GM23248 (cell line): ENCODE measurements at regions not wholly inside any gene's neighbourhood (a gene's known extent, or its start where the extent isn't known, plus 50 kb on each side); places are given as distances from the start of the nearest gene placed in this dataset.

ENCODE experiments used
- DNase-seq: peaks from one replicate; pipeline ENCODE4 v3.0.0-alpha.2; 2015
- H2AFZ ChIP-seq: fragments of 200-600 bp; sonication (generic); 2 replicates; pipeline ENCODE4 v1.6.1; 2016; ENCODE audit warnings: antibody characterized with exemption
- H3F3A ChIP-seq: fragments of 200-600 bp; sonication (generic); 2 replicates; pipeline ENCODE4 v1.6.1; 2016; ENCODE audit warnings: mild to moderate bottlenecking, antibody characterized with exemption, mixed run types; ENCODE audit not compliant: insufficient read depth
- H3K27ac ChIP-seq: fragments of 200-600 bp; sonication (generic); 2 replicates; pipeline ENCODE4 v1.5.1; 2016; ENCODE audit warnings: mild to moderate bottlenecking
- H3K27me3 ChIP-seq: fragments of 200-600 bp; sonication (generic); replicated peaks from 2 replicates; pipeline ENCODE4 v1.6.1; 2016; ENCODE audit warnings: mild to moderate bottlenecking; ENCODE audit not compliant: insufficient read depth
- H3K36me3 ChIP-seq: fragments of 200-600 bp; sonication (generic); 2 replicates; pipeline ENCODE4 v1.6.1; 2016; ENCODE audit warnings: low read depth, mild to moderate bottlenecking
- H3K4me1 ChIP-seq: fragments of 200-600 bp; sonication (generic); 2 replicates; pipeline ENCODE4 v1.6.1; 2016; ENCODE audit warnings: mild to moderate bottlenecking; ENCODE audit not compliant: insufficient read depth
- H3K4me2 ChIP-seq: fragments of 200-600 bp; sonication (generic); one replicate; pipeline ENCODE4 v1.6.1; 2016; ENCODE audit warnings: mild to moderate bottlenecking; ENCODE audit not compliant: unreplicated experiment
- H3K4me3 ChIP-seq: fragments of 200-600 bp; sonication (generic); 2 replicates; pipeline ENCODE4 v1.5.1; 2016; ENCODE audit warnings: mild to moderate bottlenecking
- H3K79me2 ChIP-seq: fragments of 200-600 bp; sonication (generic); 2 replicates; pipeline ENCODE4 v1.6.1; 2016; ENCODE audit warnings: mild to moderate bottlenecking; ENCODE audit not compliant: insufficient read depth
- H3K9ac ChIP-seq: fragments of 200-600 bp; sonication (generic); 2 replicates; pipeline ENCODE4 v1.6.1; 2016; ENCODE audit warnings: mild to moderate bottlenecking
- H3K9me2 ChIP-seq: fragments of 200-600 bp; sonication (generic); 2 replicates; pipeline ENCODE4 v1.6.1; 2016; ENCODE audit warnings: mixed run types, mild to moderate bottlenecking, moderate library complexity; ENCODE audit not compliant: insufficient read depth
- H3K9me3 ChIP-seq: fragments of 200-600 bp; sonication (generic); one replicate; pipeline ENCODE4 v1.6.1; 2017; ENCODE audit warnings: low read depth
- H4K20me1 ChIP-seq: fragments of 200-600 bp; sonication (generic); 2 replicates; pipeline ENCODE4 v1.6.0; 2016; ENCODE audit not compliant: insufficient read depth
- EZH2 ChIP-seq: fragments of 200-600 bp; sonication (generic); IDR thresholded peaks from 2 replicates; pipeline ENCODE4 v1.6.1; 2018; ENCODE audit warnings: antibody characterized with exemption, mild to moderate bottlenecking; ENCODE audit not compliant: insufficient read depth, poor library complexity, severe bottlenecking
- EZH2phosphoT487 ChIP-seq: fragments of 200-600 bp; sonication (generic); IDR thresholded peaks from 2 replicates; pipeline ENCODE4 v1.6.1; 2018; ENCODE audit warnings: antibody characterized with exemption, moderate library complexity, mild to moderate bottlenecking, low read depth; ENCODE audit not compliant: insufficient read depth
- WGBS, 2 experiments: methylation state at CpG; one replicate each; pipeline ENCODE4 v1.1.6; 2015 to 2017; ENCODE audit warnings: low lambda C conversion rate in 2 of 2, low coverage in 1 of 2; ENCODE audit errors: missing lambda C conversion rate in 2 of 2; 5-methylcytosine and 5-hydroxymethylcytosine counted together
- in situ Hi-C: fragments of 300-500 bp; cut with MboI; formaldehyde crosslinking; loops from 2 replicates; pipeline ENCODE4 v1.15.0; 2020

GRCh38 chr20:24303393-24304170 lies 165.8 kb upstream of the SYNDIG1 start:
- Histone ChIP-seq H3K9me3 (no peaks in the 10 kb centered on the region), H3K27ac (no peak overlapping the region), H3K79me2 (no peaks in the 10 kb centered on the region), H3F3A (no peaks in the 10 kb centered on the region), H4K20me1 (no peaks in the 10 kb centered on the region), H3K4me1 (no peaks in the 10 kb centered on the region), H3K9ac (no peak overlapping the region), H3K27me3 (peaks cover 3% of the 10 kb centered on the region), H3K4me2 (no peak overlapping the region), H3K9me2 (no peaks in the 10 kb centered on the region), H2AFZ (no peak overlapping the region), H3K4me3 (no peak overlapping the region), H3K36me3 (no peaks in the 10 kb centered on the region)
- in situ Hi-C loops = loop anchor here (10.0 kb wide), 1 partner anchor 471 kb away; no protein-coding TSS in a partner anchor
- TF ChIP-seq EZH2phosphoT487 = no peak
- no peak for TF ChIP-seq EZH2
- WGBS, 2 experiments = 50 to 54% methylated on average over 14 of the region's 14 CpGs
- DNase-seq = peak; percentile 29

GRCh38 chr20:24297993-24298392 lies 171.4 kb upstream of the SYNDIG1 start:
- Histone ChIP-seq H3K36me3 (no peaks in the 10 kb centered on the region), H3K27me3 (no peaks in the 10 kb centered on the region; the same call in 1 of the 2 replicates), H3K9ac (no peak overlapping the region), H3K4me3 (no peak overlapping the region), H4K20me1 (no peaks in the 10 kb centered on the region), H3K9me3 (no peaks in the 10 kb centered on the region), H3K4me1 (no peaks in the 10 kb centered on the region), H3F3A (no peaks in the 10 kb centered on the region), H3K4me2 (no peak overlapping the region), H3K27ac (no peak overlapping the region), H3K79me2 (no peaks in the 10 kb centered on the region), H3K9me2 (no peaks in the 10 kb centered on the region), H2AFZ (no peak overlapping the region)
- 46 to 65% methylated on average over 3 of the region's 3 CpGs for WGBS, 2 experiments
- no peak for DNase-seq
- in situ Hi-C loops = no loop called here
- TF ChIP-seq EZH2 (no peak), EZH2phosphoT487 (no peak)

- Histone ChIP-seq H4K20me1 (no peaks in the 10 kb centered on the region), H3K36me3 (no peaks in the 10 kb centered on the region), H3K9me2 (no peaks in the 10 kb centered on the region), H3K9ac (no peak overlapping the region), H2AFZ (no peak overlapping the region), H3K27me3 (no peaks in the 10 kb centered on the region; the same call in 1 of the 2 replicates), H3K79me2 (no peaks in the 10 kb centered on the region), H3K4me1 (no peaks in the 10 kb centered on the region), H3K4me2 (no peak overlapping the region), H3K27ac (no peak overlapping the region), H3F3A (no peaks in the 10 kb centered on the region), H3K9me3 (no peaks in the 10 kb centered on the region), H3K4me3 (no peak overlapping the region)
- 13 to 18% methylated on average over 6 of the region's 6 CpGs for WGBS, 2 experiments
- in situ Hi-C loops = no loop called here
- TF ChIP-seq EZH2 (no peak), EZH2phosphoT487 (no peak)
- DNase-seq = no peak
Measured at GRCh38 chr20:24296477-24297261, 172.8 kb upstream of the SYNDIG1 start.

GRCh38 chr20:24291014-24291413 lies 178.4 kb upstream of the SYNDIG1 start:
- no peaks in the 10 kb centered on the region for H3F3A ChIP-seq
- WGBS, 2 experiments = 45 to 51% methylated on average over 3 of the region's 3 CpGs
- H2AFZ ChIP-seq = no peak overlapping the region
- H3K4me2 ChIP-seq = no peak overlapping the region
- no peaks in the 10 kb centered on the region for H3K4me1 ChIP-seq
- H4K20me1 ChIP-seq = no peaks in the 10 kb centered on the region
- H3K27ac ChIP-seq = no peak overlapping the region
- TF ChIP-seq EZH2phosphoT487 (no peak), EZH2 (no peak)
- no peaks in the 10 kb centered on the region for H3K36me3 ChIP-seq
- in situ Hi-C loops = no loop called here
- H3K9me2 ChIP-seq = no peaks in the 10 kb centered on the region
- H3K9ac ChIP-seq = no peak overlapping the region
- no peaks in the 10 kb centered on the region for H3K9me3 ChIP-seq
- no peaks in the 10 kb centered on the region for H3K27me3 ChIP-seq
- no peak overlapping the region for H3K4me3 ChIP-seq
- DNase-seq = no peak
- no peaks in the 10 kb centered on the region for H3K79me2 ChIP-seq
